Fibroblast of mammary gland (primary cell): ENCODE measurements at regions not wholly inside any gene's neighbourhood (a gene's known extent, or its start where the extent isn't known, plus 50 kb on each side); places are given as distances from the start of the nearest gene placed in this dataset.

Experiments
- DNase-seq: peaks from one replicate; pipeline ENCODE4 v3.0.0-alpha.2; 2010; ENCODE audit warnings: low read depth
- H3K4me3 ChIP-seq: 2 replicates; pipeline ENCODE4 v1.5.1; 2011; ENCODE audit warnings: low read depth, mild to moderate bottlenecking, low read length, moderate library complexity; ENCODE audit not compliant: control insufficient read depth
- CTCF ChIP-seq: conservative IDR thresholded peaks from 2 replicates; pipeline ENCODE4 v1.5.1; 2011; ENCODE audit warnings: low read depth, low read length, inconsistent platforms; ENCODE audit not compliant: control insufficient read depth, insufficient read depth

DNA sequence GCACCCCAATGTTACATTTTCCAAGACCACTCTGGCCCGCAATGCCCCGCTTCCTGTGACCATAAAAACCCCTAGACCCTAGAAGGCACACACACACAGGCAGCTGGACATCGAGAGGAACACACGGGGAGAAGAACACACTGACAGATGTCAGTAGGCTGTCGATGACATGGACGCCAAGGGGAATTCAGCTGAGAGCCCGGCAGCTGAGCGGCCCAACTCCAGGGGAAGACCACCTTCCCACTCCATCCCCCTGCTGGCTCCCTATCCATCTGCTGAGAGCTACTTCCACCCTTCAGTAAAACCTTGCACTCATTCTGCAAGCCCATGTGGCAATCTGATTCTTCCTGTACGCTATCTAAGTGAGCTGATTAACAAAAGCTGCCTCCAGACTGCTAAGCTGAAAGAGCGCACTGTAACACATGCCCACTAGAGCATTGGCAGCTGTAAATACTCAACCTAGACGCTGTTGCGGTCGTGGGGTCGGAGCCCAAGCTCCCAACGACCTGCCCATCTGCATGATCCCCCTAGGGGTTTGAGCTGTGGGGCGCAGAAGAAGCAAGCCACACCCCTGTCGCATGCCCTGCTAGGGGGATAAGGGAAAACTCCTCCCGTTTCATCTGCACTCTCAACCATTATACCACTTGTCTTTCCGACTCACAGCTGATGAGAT, 843.6 kb upstream of the POT1 start:
- no peak overlapping the region for H3K4me3 ChIP-seq
- no peak for TF ChIP-seq CTCF
- DNase-seq, result no peak

DNA sequence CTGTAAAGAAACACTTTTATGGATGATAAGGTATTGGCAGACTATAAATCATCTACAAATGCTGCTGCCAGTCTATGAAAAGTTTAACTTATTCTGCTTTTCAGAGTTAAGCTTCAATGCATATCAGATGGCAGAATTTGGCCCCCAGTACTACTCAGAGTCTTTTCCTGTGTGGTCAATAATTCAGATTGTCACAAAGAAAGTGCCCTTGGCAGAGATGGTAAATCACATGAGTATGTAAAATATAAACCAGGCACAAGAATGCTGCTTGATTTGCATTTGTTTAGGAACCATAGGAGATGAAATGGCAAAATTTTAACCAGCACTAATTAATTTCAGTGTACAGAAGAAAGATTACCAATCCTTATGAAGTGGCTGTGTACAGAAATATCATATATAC, 818.3 kb upstream of the POT1 start:
- TF ChIP-seq CTCF, result no peak
- no peak overlapping the region for H3K4me3 ChIP-seq
- DNase-seq, result no peak

- TF ChIP-seq CTCF, result no peak
- DNase-seq, result no peak
- no peak overlapping the region for H3K4me3 ChIP-seq
Measured at GRCh38 chr7:125746510-125746909, 816.9 kb upstream of the POT1 start.

GRCh38 chr7:125727215-125727614, 797.6 kb upstream of the POT1 start:
- DNase-seq, result no peak
- no peak for TF ChIP-seq CTCF

DNA sequence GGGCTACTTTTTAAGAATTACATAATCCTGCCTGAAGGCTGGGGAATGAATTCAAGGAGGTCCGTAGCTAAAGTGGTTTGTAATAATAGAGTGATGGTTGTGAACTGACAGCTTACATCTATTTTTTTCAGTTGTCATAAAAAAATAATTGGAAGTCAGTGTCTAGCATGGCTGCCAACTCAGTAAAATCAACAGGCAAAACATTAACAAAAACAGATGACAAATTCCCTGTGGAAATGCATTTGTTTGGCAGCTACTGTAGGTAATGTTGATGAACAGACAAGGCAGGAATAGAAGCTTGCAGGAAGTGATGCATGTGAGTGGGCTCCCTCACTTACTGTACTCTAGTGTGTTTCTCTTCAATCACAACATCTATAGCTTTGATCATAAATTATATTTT, 766.0 kb upstream of the POT1 start:
- DNase-seq, result no peak
- TF ChIP-seq CTCF, result no peak
- H3K4me3 ChIP-seq, result no peak overlapping the region

More at GRCh38 chr7:125727215-125727614, 797.6 kb upstream of the POT1 start:
- H3K4me3 ChIP-seq, result no peak overlapping the region

DNA sequence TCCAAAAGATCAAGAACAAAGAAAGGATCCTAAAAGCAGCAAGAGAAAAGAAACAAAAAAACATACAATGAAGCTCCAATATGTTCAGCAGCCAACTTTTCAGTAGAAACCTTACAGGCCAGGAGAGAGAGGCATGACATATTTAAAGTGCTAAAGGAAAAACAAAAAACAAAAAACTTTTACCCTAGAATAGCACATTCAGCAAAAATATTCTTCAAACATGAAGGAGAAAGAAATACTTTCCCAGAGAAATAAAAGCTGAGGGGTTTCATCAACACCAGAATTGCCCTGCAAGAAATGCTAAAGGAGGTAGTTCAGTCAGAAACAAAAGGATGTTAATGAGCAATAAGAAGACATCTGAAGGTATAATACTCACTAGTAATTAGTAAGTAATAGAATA, 753.5 kb upstream of the POT1 start:
- no peak overlapping the region for H3K4me3 ChIP-seq
- TF ChIP-seq CTCF, result no peak
- no peak for DNase-seq

GRCh38 chr7:125681508-125681907, 751.9 kb upstream of the POT1 start:
- no peak for DNase-seq
- no peak for TF ChIP-seq CTCF
- H3K4me3 ChIP-seq, result no peak overlapping the region
